ENCODE measurements at regions not wholly inside any gene's neighbourhood (a gene's known extent, or its start where the extent isn't known, plus 50 kb on each side); places are given as distances from the start of the nearest gene placed in this dataset.

- Histone ChIP-seq H3K9me3 (ENCODE audit: insufficient read depth, low read depth, low read length) (no peaks in the 10 kb centered on the region), H3K9ac (ENCODE audit: low read depth, low read length, poor library complexity, severe bottlenecking) (peak overlapping the region; percentile 13), H3K4me3 (ENCODE audit: low read length, poor library complexity, severe bottlenecking) (no peak overlapping the region), H3F3A (ENCODE audit: low read depth) (no peaks in the 10 kb centered on the region), H3K4me2 (ENCODE audit: low read depth, low read length, poor library complexity, severe bottlenecking) (peak overlapping the region; percentile 69), H3K79me2 (ENCODE audit: insufficient read depth, low read length) (no peaks in the 10 kb centered on the region), H3K27me3 (ENCODE audit: insufficient read depth, low read length, poor library complexity, severe bottlenecking) (no peaks in the 10 kb centered on the region), H3K36me3 (ENCODE audit: insufficient read depth, low read length) (no peaks in the 10 kb centered on the region), H3K9me2 (replicated peaks; ENCODE audit: low read depth, low read length) (no peaks in the 10 kb centered on the region), H3K4me1 (ENCODE audit: insufficient read depth, low read length, poor library complexity, severe bottlenecking) (peaks cover 19% of the 10 kb centered on the region), H2AFZ (ENCODE audit: low read length) (no peak overlapping the region), H4K20me1 (ENCODE audit: insufficient read depth, low read length, poor library complexity, severe bottlenecking) (no peaks in the 10 kb centered on the region)
- TF ChIP-seq CTCF (conservative IDR thresholded peaks at IDR 0.05; ENCODE audit: low read length) (no peak), EZH2phosphoT487 (IDR thresholded peaks at IDR 0.05; ENCODE audit: borderline replicate concordance) (no peak)
These were observed 263.6 kb upstream of the GADL1 start for GRCh38 chr3:31157893-31158620.

- Histone ChIP-seq H3K9me3 (ENCODE audit: insufficient read depth, low read depth, low read length) (no peaks in the 10 kb centered on the region), H3K4me2 (ENCODE audit: low read depth, low read length, poor library complexity, severe bottlenecking) (no peak overlapping the region), H3F3A (ENCODE audit: low read depth) (no peaks in the 10 kb centered on the region), H2AFZ (ENCODE audit: low read length) (no peak overlapping the region), H3K36me3 (ENCODE audit: insufficient read depth, low read length) (no peaks in the 10 kb centered on the region), H3K9ac (ENCODE audit: low read depth, low read length, poor library complexity, severe bottlenecking) (no peak overlapping the region), H3K4me3 (ENCODE audit: low read length, poor library complexity, severe bottlenecking) (no peak overlapping the region), H3K27me3 (ENCODE audit: insufficient read depth, low read length, poor library complexity, severe bottlenecking) (no peaks in the 10 kb centered on the region), H3K4me1 (ENCODE audit: insufficient read depth, low read length, poor library complexity, severe bottlenecking) (peaks cover 23% of the 10 kb centered on the region), H3K79me2 (ENCODE audit: insufficient read depth, low read length) (no peaks in the 10 kb centered on the region), H4K20me1 (ENCODE audit: insufficient read depth, low read length, poor library complexity, severe bottlenecking) (no peaks in the 10 kb centered on the region), H3K9me2 (replicated peaks; ENCODE audit: low read depth, low read length) (no peaks in the 10 kb centered on the region)
- TF ChIP-seq EZH2phosphoT487 (IDR thresholded peaks at IDR 0.05; ENCODE audit: borderline replicate concordance) (no peak), CTCF (conservative IDR thresholded peaks at IDR 0.05; ENCODE audit: low read length) (no peak)
These were observed 265.0 kb upstream of the GADL1 start for GRCh38 chr3:31159331-31160039.

GRCh38 chr3:31161889-31162288 lies 267.4 kb upstream of the GADL1 start:
- H3K79me2 ChIP-seq (ENCODE audit: insufficient read depth, low read length): no peaks in the 10 kb centered on the region
- no peak overlapping the region for H3K4me2 ChIP-seq (ENCODE audit: low read depth, low read length, poor library complexity, severe bottlenecking)
- no peaks in the 10 kb centered on the region for H3K9me3 ChIP-seq (ENCODE audit: insufficient read depth, low read depth, low read length)
- no peaks in the 10 kb centered on the region for H3F3A ChIP-seq (ENCODE audit: low read depth)
- H3K9ac ChIP-seq (ENCODE audit: low read depth, low read length, poor library complexity, severe bottlenecking): no peak overlapping the region
- no peaks in the 10 kb centered on the region for H3K9me2 ChIP-seq (replicated peaks; ENCODE audit: low read depth, low read length)
- TF ChIP-seq EZH2phosphoT487 (IDR thresholded peaks at IDR 0.05; ENCODE audit: borderline replicate concordance) (no peak), CTCF (conservative IDR thresholded peaks at IDR 0.05; ENCODE audit: low read length) (no peak)
- H3K36me3 ChIP-seq (ENCODE audit: insufficient read depth, low read length): no peaks in the 10 kb centered on the region
- H4K20me1 ChIP-seq (ENCODE audit: insufficient read depth, low read length, poor library complexity, severe bottlenecking): no peaks in the 10 kb centered on the region
- peaks cover 32% of the 10 kb centered on the region for H3K4me1 ChIP-seq (ENCODE audit: insufficient read depth, low read length, poor library complexity, severe bottlenecking)
- no peak overlapping the region for H2AFZ ChIP-seq (ENCODE audit: low read length)
- H3K27me3 ChIP-seq (ENCODE audit: insufficient read depth, low read length, poor library complexity, severe bottlenecking): no peaks in the 10 kb centered on the region
- H3K4me3 ChIP-seq (ENCODE audit: low read length, poor library complexity, severe bottlenecking): no peak overlapping the region

Data from Loucy (cell line).